HepG2 (cell line): ENCODE measurements at regions not wholly inside any gene's neighbourhood (a gene's known extent, or its start where the extent isn't known, plus 50 kb on each side); places are given as distances from the start of the nearest gene placed in this dataset.

ENCODE experiments used
- ATAC-seq: fragments of 200-7000 bp; cut with Tn5 transposase; 3 replicates; pipeline ENCODE4 v1.9.1; 2020; ENCODE audit warnings: mild to moderate bottlenecking, moderate library complexity
- BruUV-seq: library from RNA; stranded (reverse); fragments of 400-500 nt; replicated peaks from 2 replicates; lab custom pipeline; 2021; lab: Mats Ljungman, UMichigan
- CTCF ChIA-PET: fragments of 300-600 bp; formaldehyde crosslinking; extraction: SDS; loops from one replicate; lab custom pipeline; 2021; ENCODE audit warnings: low total read pairs, inconsistent platforms, low intra/inter-chr PET ratio; lab: Yijun Ruan, JAX
- POLR2A ChIA-PET: fragments of 350-600 bp; sonication (Branson Sonifier 250); formaldehyde crosslinking; loops from one replicate; lab custom pipeline; 2020; ENCODE audit warnings: antibody characterized with exemption, inconsistent platforms; lab: Yijun Ruan, JAX
- DNase-seq: peaks from one replicate; pipeline ENCODE4 v3.0.0-alpha.2; 2015; ENCODE audit warnings: low spot score
- FAIRE-seq: peaks from 3 replicates; lab custom pipeline; 2011; peaks lifted over from hg19 to GRCh38; lab: Jason Lieb, UNC
- H2AFZ ChIP-seq: one replicate; pipeline ENCODE4 v1.6.1; 2011; ENCODE audit warnings: low read length, inconsistent platforms
- H3K27ac ChIP-seq: fragments of 300-600 bp; 3 replicates; pipeline ENCODE4 v1.8.0; 2011; ENCODE audit warnings: mixed run types, mild to moderate bottlenecking, mixed read lengths, low read length, inconsistent platforms; ENCODE audit not compliant: insufficient read depth; ENCODE audit errors: extremely low read length
- H3K27me3 ChIP-seq, 2 experiments: fragments of 200-600 bp in 1 of 2; 2 replicates in 1 of 2; 3 replicates in 1 of 2; pipeline versions ENCODE4 v1.6.0 to v1.8.0; 2011; ENCODE audit warnings: low read length in 2 of 2, mild to moderate bottlenecking in 2 of 2, moderate library complexity in 2 of 2, inconsistent platforms in 1 of 2; ENCODE audit not compliant: insufficient read depth in 2 of 2, control insufficient read depth in 1 of 2
- H3K36me3 ChIP-seq, 2 experiments: fragments of 200-600 bp in 1 of 2; replicated peaks in 1 of 2; 2 replicates in 1 of 2; 3 replicates in 1 of 2; pipeline versions ENCODE4 v1.5.1 to v1.8.0; 2011; ENCODE audit warnings: low read length in 2 of 2, inconsistent platforms in 1 of 2; ENCODE audit not compliant: insufficient read depth in 2 of 2, control insufficient read depth in 1 of 2
- H3K4me1 ChIP-seq: 2 replicates; pipeline ENCODE4 v1.5.1; 2012; ENCODE audit warnings: low read length, inconsistent platforms; ENCODE audit not compliant: insufficient read depth
- H3K4me2 ChIP-seq: 2 replicates; pipeline ENCODE4 v1.6.0; 2011; ENCODE audit warnings: low read depth, low read length, inconsistent platforms
- H3K4me3 ChIP-seq, 3 experiments: fragments of 200-600 bp in 1 of 3; sonication (generic), shearing (Covaris generic) in 1 of 3; replicated peaks in 1 of 3; 2 replicates each; pipeline ENCODE4 v1.5.1; 2011 to 2016; ENCODE audit warnings: low read length in 3 of 3, inconsistent platforms in 2 of 3, low read depth in 2 of 3, mild to moderate bottlenecking in 2 of 3, control low read depth in 1 of 3, mixed read lengths in 1 of 3; ENCODE audit not compliant: insufficient read depth in 1 of 3
- H3K79me2 ChIP-seq: one replicate; pipeline ENCODE4 v1.6.1; 2011; ENCODE audit warnings: low read length, inconsistent platforms; ENCODE audit not compliant: insufficient read depth
- H3K9ac ChIP-seq: 2 replicates; pipeline ENCODE4 v1.6.0; 2011; ENCODE audit warnings: mild to moderate bottlenecking, low read depth, low read length, inconsistent platforms; ENCODE audit not compliant: insufficient read depth
- H3K9me3 ChIP-seq: 2 replicates; pipeline ENCODE4 v1.5.1; 2012; ENCODE audit warnings: mild to moderate bottlenecking, low read length
- H4K20me1 ChIP-seq: 2 replicates; pipeline ENCODE4 v1.6.0; 2011; ENCODE audit warnings: inconsistent platforms, mild to moderate bottlenecking, low read length, moderate library complexity; ENCODE audit not compliant: insufficient read depth
- HMGXB4 ChIP-seq, 2 experiments: sonication (generic) in 1 of 2; formaldehyde crosslinking in 1 of 2; IDR thresholded peaks; 2 replicates each; pipeline versions ENCODE4 v1.4.0 to v1.6.1; 2018 to 2020; ENCODE audit warnings: missing genetic modification reagents in 2 of 2, borderline replicate concordance in 1 of 2, low read depth in 1 of 2, mild to moderate bottlenecking in 1 of 2, missing biosample characterization in 1 of 2
- JUN ChIP-seq: sonication (generic); formaldehyde crosslinking; IDR thresholded peaks from 2 replicates; pipeline ENCODE4 v1.4.0; 2020; ENCODE audit warnings: mild to moderate bottlenecking, missing genetic modification reagents
- NCOA1 ChIP-seq: sonication (generic); formaldehyde crosslinking; IDR thresholded peaks from 2 replicates; pipeline ENCODE4 v1.9.0; 2021; ENCODE audit warnings: missing genetic modification reagents
- NFE2L1 ChIP-seq: sonication (generic); formaldehyde crosslinking; IDR thresholded peaks from 2 replicates; pipeline ENCODE4 v1.4.0; 2020; ENCODE audit warnings: missing genetic modification reagents, mild to moderate bottlenecking, borderline replicate concordance
- PATZ1 ChIP-seq: sonication (generic); formaldehyde crosslinking; IDR thresholded peaks from 2 replicates; pipeline ENCODE4 v1.4.0; 2020; ENCODE audit warnings: missing genetic modification reagents
- RELA ChIP-seq: sonication (generic); formaldehyde crosslinking; IDR thresholded peaks from 2 replicates; pipeline ENCODE4 v1.4.0; 2020; ENCODE audit warnings: missing genetic modification reagents
- SYNCRIP ChIP-seq: fragments of 200-400 bp; formaldehyde crosslinking; IDR thresholded peaks from 2 replicates; pipeline ENCODE4 v1.6.1; 2018; ENCODE audit warnings: mild to moderate bottlenecking, low read depth, low read length; ENCODE audit not compliant: insufficient read depth
- ZNF234 ChIP-seq: sonication (generic); formaldehyde crosslinking; conservative IDR thresholded peaks from 2 replicates; pipeline ENCODE4 v1.5.1; 2020; ENCODE audit warnings: mild to moderate bottlenecking, missing genetic modification reagents
- ZNF430 ChIP-seq: sonication (generic); formaldehyde crosslinking; IDR thresholded peaks from 2 replicates; pipeline ENCODE4 v1.9.0; 2021; ENCODE audit warnings: mild to moderate bottlenecking, missing genetic modification reagents
- ZNF510 ChIP-seq: sonication (generic); formaldehyde crosslinking; IDR thresholded peaks from 2 replicates; pipeline ENCODE4 v1.4.0; 2020; ENCODE audit warnings: low read depth, mild to moderate bottlenecking, missing genetic modification reagents
- ZNF549 ChIP-seq: sonication (generic); formaldehyde crosslinking; IDR thresholded peaks from 2 replicates; pipeline ENCODE4 v1.5.0; 2020; ENCODE audit warnings: missing genetic modification reagents
- ZNF83 ChIP-seq: sonication (generic); formaldehyde crosslinking; IDR thresholded peaks from 2 replicates; pipeline ENCODE4 v1.4.0; 2020; ENCODE audit warnings: missing genetic modification reagents, mild to moderate bottlenecking, borderline replicate concordance
- WGBS: methylation state at CpG from one replicate; pipeline ENCODE4 v1.1.6; 2017; ENCODE audit warnings: low lambda C conversion rate; 5-methylcytosine and 5-hydroxymethylcytosine counted together
- in situ Hi-C: cut with HindIII; loops from 2 replicates; pipeline ENCODE4 v1.10.0; 2017; ENCODE audit warnings: low pct_unique_long_range_greater_than_20kb; ENCODE audit not compliant: extremely low pct_ligation_motif_present
- intact Hi-C: fragments of 100-400 bp; cut with micrococcal nuclease; formaldehyde crosslinking; loops from one replicate; pipeline ENCODE4 v1.10.0; 2022; ENCODE audit not compliant: unreplicated experiment
- TF ChIP-seq, protein P1 (sequence below): sonication (generic); formaldehyde crosslinking; IDR thresholded peaks from 2 replicates; pipeline ENCODE4 v1.8.0; 2022; ENCODE audit warnings: mild to moderate bottlenecking, missing genetic modification reagents; ENCODE audit not compliant: insufficient replicate concordance
- TF ChIP-seq, protein P2 (sequence below): IDR thresholded peaks from 2 replicates; pipeline ENCODE4 v1.6.1; 2012; ENCODE audit warnings: inconsistent platforms
- TF ChIP-seq, protein P3 (sequence below): sonication (generic); formaldehyde crosslinking; IDR thresholded peaks from 2 replicates; pipeline ENCODE4 v1.4.0; 2020; ENCODE audit warnings: missing genetic modification reagents, borderline replicate concordance

DNA sequence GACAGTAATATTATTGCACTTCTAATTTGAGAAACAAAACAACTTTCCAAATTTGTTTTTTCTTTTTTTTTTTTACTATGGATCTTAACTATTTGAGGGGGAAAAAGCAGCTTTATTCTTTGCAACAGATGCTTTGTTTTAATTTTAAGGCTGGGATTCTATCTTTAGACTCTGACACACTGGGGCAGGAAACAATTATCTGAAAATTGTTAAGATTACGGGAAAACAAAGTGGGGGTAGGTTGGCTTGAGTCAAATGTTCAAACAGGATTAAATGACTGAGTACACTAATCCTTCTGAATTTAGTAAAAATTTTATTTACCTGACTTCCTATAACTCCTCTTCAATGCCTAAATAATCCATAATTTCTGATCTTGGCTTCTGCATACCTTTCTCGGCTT is 543.2 kb downstream of the SLITRK6 start (continued):
- TF ChIP-seq PATZ1 = no peak
- no peak for TF ChIP-seq ZNF510 (CRISPR knock-in tag)
- TF ChIP-seq ZNF430 (CRISPR knock-in tag) = no peak

GRCh38 chr13:85254641-85255040 is 544.6 kb downstream of the SLITRK6 start:
- ATAC-seq (no peak), FAIRE-seq (no peak), DNase-seq (no peak)
- 0% methylated on average over 6 of the region's 6 CpGs for WGBS
- Histone ChIP-seq H3K27ac (no peak overlapping the region), H3K9ac (no peak overlapping the region), H2AFZ (no peak overlapping the region), H3K4me2 (no peak overlapping the region), H3K4me3 (no peak overlapping the region), H3K9me3 (no peaks in the 10 kb centered on the region), H3K4me1 (no peaks in the 10 kb centered on the region), H3K36me3 (no peaks in the 10 kb centered on the region), H4K20me1 (no peaks in the 10 kb centered on the region), H3K79me2 (no peaks in the 10 kb centered on the region), H3K27me3 (no peaks in the 10 kb centered on the region)
- BruUV-seq = no TSS peak
- POLR2A ChIA-PET = no interaction called here
- in situ Hi-C loops (no loop called here), intact Hi-C loops (no loop called here)
- CTCF ChIA-PET = no interaction called here
- TF ChIP-seq, protein P1, sequence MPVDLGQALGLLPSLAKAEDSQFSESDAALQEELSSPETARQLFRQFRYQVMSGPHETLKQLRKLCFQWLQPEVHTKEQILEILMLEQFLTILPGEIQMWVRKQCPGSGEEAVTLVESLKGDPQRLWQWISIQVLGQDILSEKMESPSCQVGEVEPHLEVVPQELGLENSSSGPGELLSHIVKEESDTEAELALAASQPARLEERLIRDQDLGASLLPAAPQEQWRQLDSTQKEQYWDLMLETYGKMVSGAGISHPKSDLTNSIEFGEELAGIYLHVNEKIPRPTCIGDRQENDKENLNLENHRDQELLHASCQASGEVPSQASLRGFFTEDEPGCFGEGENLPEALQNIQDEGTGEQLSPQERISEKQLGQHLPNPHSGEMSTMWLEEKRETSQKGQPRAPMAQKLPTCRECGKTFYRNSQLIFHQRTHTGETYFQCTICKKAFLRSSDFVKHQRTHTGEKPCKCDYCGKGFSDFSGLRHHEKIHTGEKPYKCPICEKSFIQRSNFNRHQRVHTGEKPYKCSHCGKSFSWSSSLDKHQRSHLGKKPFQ (CRISPR knock-in tag) = no peak
- TF ChIP-seq ZNF234 (CRISPR knock-in tag) (no peak), HMGXB4 (CRISPR knock-in tag; IDR thresholded peaks at IDR 0.05; ENCODE audit: borderline replicate concordance in 1 of 2, low read depth in 1 of 2) (no peak), SYNCRIP (no peak), NCOA1 (CRISPR knock-in tag) (no peak), JUN (CRISPR knock-in tag) (no peak), ZNF549 (CRISPR knock-in tag) (no peak), RELA (CRISPR knock-in tag) (no peak), NFE2L1 (no peak), ZNF83 (CRISPR knock-in tag) (no peak)
- TF ChIP-seq, protein P2, sequence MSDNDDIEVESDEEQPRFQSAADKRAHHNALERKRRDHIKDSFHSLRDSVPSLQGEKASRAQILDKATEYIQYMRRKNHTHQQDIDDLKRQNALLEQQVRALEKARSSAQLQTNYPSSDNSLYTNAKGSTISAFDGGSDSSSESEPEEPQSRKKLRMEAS = no peak
- TF ChIP-seq, protein P3, sequence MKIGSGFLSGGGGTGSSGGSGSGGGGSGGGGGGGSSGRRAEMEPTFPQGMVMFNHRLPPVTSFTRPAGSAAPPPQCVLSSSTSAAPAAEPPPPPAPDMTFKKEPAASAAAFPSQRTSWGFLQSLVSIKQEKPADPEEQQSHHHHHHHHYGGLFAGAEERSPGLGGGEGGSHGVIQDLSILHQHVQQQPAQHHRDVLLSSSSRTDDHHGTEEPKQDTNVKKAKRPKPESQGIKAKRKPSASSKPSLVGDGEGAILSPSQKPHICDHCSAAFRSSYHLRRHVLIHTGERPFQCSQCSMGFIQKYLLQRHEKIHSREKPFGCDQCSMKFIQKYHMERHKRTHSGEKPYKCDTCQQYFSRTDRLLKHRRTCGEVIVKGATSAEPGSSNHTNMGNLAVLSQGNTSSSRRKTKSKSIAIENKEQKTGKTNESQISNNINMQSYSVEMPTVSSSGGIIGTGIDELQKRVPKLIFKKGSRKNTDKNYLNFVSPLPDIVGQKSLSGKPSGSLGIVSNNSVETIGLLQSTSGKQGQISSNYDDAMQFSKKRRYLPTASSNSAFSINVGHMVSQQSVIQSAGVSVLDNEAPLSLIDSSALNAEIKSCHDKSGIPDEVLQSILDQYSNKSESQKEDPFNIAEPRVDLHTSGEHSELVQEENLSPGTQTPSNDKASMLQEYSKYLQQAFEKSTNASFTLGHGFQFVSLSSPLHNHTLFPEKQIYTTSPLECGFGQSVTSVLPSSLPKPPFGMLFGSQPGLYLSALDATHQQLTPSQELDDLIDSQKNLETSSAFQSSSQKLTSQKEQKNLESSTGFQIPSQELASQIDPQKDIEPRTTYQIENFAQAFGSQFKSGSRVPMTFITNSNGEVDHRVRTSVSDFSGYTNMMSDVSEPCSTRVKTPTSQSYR (CRISPR knock-in tag) = no peak
